H9 (cell line): ENCODE measurements at regions not wholly inside any gene's neighbourhood (a gene's known extent, or its start where the extent isn't known, plus 50 kb on each side); places are given as distances from the start of the nearest gene placed in this dataset.

Source experiments
- DNase-seq: peaks from one replicate; pipeline ENCODE4 v3.0.0-alpha.2; 2017
- H2AFZ ChIP-seq: one replicate; pipeline ENCODE4 v1.6.1; 2013; ENCODE audit warnings: mild to moderate bottlenecking, low read length, control low read depth, moderate library complexity
- H2AK5ac ChIP-seq: 2 replicates; pipeline ENCODE4 v1.6.1; 2013; ENCODE audit warnings: low read length, control low read depth, mixed read lengths; ENCODE audit not compliant: insufficient read length
- H2BK120ac ChIP-seq: one replicate; pipeline ENCODE4 v1.6.1; 2013; ENCODE audit warnings: low read depth, mild to moderate bottlenecking, low read length, control low read depth, inconsistent platforms; ENCODE audit not compliant: poor library complexity, severe bottlenecking
- H2BK12ac ChIP-seq: 2 replicates; pipeline ENCODE4 v1.6.1; 2013; ENCODE audit warnings: low read length, control low read depth, mixed read lengths, low read depth; ENCODE audit not compliant: insufficient read length
- H2BK15ac ChIP-seq: 2 replicates; pipeline ENCODE4 v1.6.1; 2013; ENCODE audit warnings: low read depth, low read length, control low read depth
- H2BK20ac ChIP-seq: one replicate; pipeline ENCODE4 v1.6.1; 2013; ENCODE audit warnings: low read depth, mild to moderate bottlenecking, low read length, control low read depth, inconsistent platforms; ENCODE audit not compliant: poor library complexity, severe bottlenecking
- H2BK5ac ChIP-seq: 2 replicates; pipeline ENCODE4 v1.6.1; 2013; ENCODE audit warnings: low read length, control low read depth, mixed read lengths; ENCODE audit not compliant: insufficient read length
- H3K14ac ChIP-seq: 2 replicates; pipeline ENCODE4 v1.6.1; 2013; ENCODE audit warnings: low read length, control low read depth; ENCODE audit not compliant: insufficient read depth
- H3K18ac ChIP-seq: 2 replicates; pipeline ENCODE4 v1.6.1; 2013; ENCODE audit warnings: low read depth, mild to moderate bottlenecking, mixed read lengths, low read length, control low read depth; ENCODE audit not compliant: insufficient read length
- H3K23ac ChIP-seq: 2 replicates; pipeline ENCODE4 v1.6.1; 2013; ENCODE audit warnings: low read length, control low read depth, mixed read lengths, low read depth; ENCODE audit not compliant: insufficient read length
- H3K23me2 ChIP-seq: 2 replicates; pipeline ENCODE4 v1.6.1; 2013; ENCODE audit warnings: low read depth, mild to moderate bottlenecking, mixed read lengths, low read length, control low read depth; ENCODE audit not compliant: insufficient read length, poor library complexity, severe bottlenecking
- H3K27ac ChIP-seq: 2 replicates; pipeline ENCODE4 v1.5.1; 2013; ENCODE audit warnings: low read length, control low read depth, mixed read lengths, low read depth; ENCODE audit not compliant: insufficient read length
- H3K27me3 ChIP-seq: 2 replicates; pipeline ENCODE4 v1.6.1; 2013; ENCODE audit warnings: low read length, control low read depth, inconsistent platforms; ENCODE audit not compliant: insufficient read depth
- H3K4ac ChIP-seq: 2 replicates; pipeline ENCODE4 v1.6.1; 2013; ENCODE audit warnings: low read depth, mild to moderate bottlenecking, control low read depth, inconsistent platforms, low read length, moderate library complexity
- H3K4me1 ChIP-seq: 2 replicates; pipeline ENCODE4 v1.6.1; 2013; ENCODE audit warnings: low read length, control low read depth, inconsistent platforms; ENCODE audit not compliant: insufficient read depth
- H3K4me2 ChIP-seq: 2 replicates; pipeline ENCODE4 v1.6.1; 2013; ENCODE audit warnings: low read length, control low read depth, mixed read lengths; ENCODE audit not compliant: insufficient read length, insufficient read depth
- H3K56ac ChIP-seq: 2 replicates; pipeline ENCODE4 v1.6.1; 2013; ENCODE audit warnings: low read depth, mild to moderate bottlenecking, mixed read lengths, low read length, control low read depth; ENCODE audit not compliant: insufficient read length
- H3K79me1 ChIP-seq: 2 replicates; pipeline ENCODE4 v1.6.1; 2013; ENCODE audit warnings: low read depth, mild to moderate bottlenecking, moderate library complexity, low read length, control low read depth, inconsistent platforms; ENCODE audit not compliant: insufficient read depth, poor library complexity, severe bottlenecking
- H3K79me2 ChIP-seq: 2 replicates; pipeline ENCODE4 v1.6.1; 2013; ENCODE audit warnings: low read length, control low read depth, inconsistent platforms; ENCODE audit not compliant: insufficient read depth
- H3K9ac ChIP-seq: 2 replicates; pipeline ENCODE4 v1.6.1; 2013; ENCODE audit warnings: low read length, control low read depth, mixed read lengths; ENCODE audit not compliant: insufficient read length; ENCODE audit errors: extremely low read depth
- H3K9me3 ChIP-seq: one replicate; pipeline ENCODE4 v1.6.1; 2013; ENCODE audit warnings: low read depth, low read length, inconsistent platforms; ENCODE audit not compliant: control insufficient read depth
- H3T11ph ChIP-seq: one replicate; pipeline ENCODE4 v1.6.1; 2013; ENCODE audit warnings: mild to moderate bottlenecking, low read length, control low read depth, inconsistent platforms
- H4K20me1 ChIP-seq: one replicate; pipeline ENCODE4 v1.6.1; 2013; ENCODE audit not compliant: control insufficient read depth, insufficient read length, insufficient read depth
- H4K5ac ChIP-seq: 2 replicates; pipeline ENCODE4 v1.6.1; 2013; ENCODE audit warnings: low read depth, mild to moderate bottlenecking, mixed read lengths, low read length, control low read depth; ENCODE audit not compliant: insufficient read length
- H4K8ac ChIP-seq: replicated peaks from 2 replicates; pipeline ENCODE4 v1.6.1; 2013; ENCODE audit warnings: low read length, control low read depth, mixed read lengths, low read depth; ENCODE audit not compliant: insufficient read length
- H4K91ac ChIP-seq: 2 replicates; pipeline ENCODE4 v1.6.1; 2013; ENCODE audit warnings: low read depth, mild to moderate bottlenecking, moderate library complexity, mixed read lengths, low read length, control low read depth; ENCODE audit not compliant: insufficient read length
- H3K27ac Mint-ChIP-seq, 3 experiments: 2 replicates in 2 of 3; 3 replicates in 1 of 3; pipeline ENCODE4 v1.8.0; 2020 to 2021; ENCODE audit warnings: mixed read lengths in 3 of 3, mild to moderate bottlenecking in 1 of 3, moderate library complexity in 1 of 3
- H3K27me3 Mint-ChIP-seq: 2 replicates; pipeline ENCODE4 v1.8.0; 2021; ENCODE audit warnings: low read depth, mild to moderate bottlenecking, moderate library complexity, mixed read lengths
- H3K36me3 Mint-ChIP-seq, 3 experiments: 2 replicates in 2 of 3; 3 replicates in 1 of 3; pipeline ENCODE4 v1.8.0; 2020 to 2021; ENCODE audit warnings: low read depth in 3 of 3, mixed read lengths in 3 of 3; ENCODE audit not compliant: insufficient read depth in 1 of 3
- H3K4me1 Mint-ChIP-seq, 2 experiments: 2 replicates each; pipeline ENCODE4 v1.8.0; 2020; ENCODE audit warnings: mixed read lengths in 2 of 2
- H3K4me3 Mint-ChIP-seq, 2 experiments: 2 replicates in 1 of 2; 3 replicates in 1 of 2; pipeline ENCODE4 v1.8.0; 2020 to 2021; ENCODE audit warnings: mild to moderate bottlenecking in 2 of 2, mixed read lengths in 2 of 2, moderate library complexity in 1 of 2
- H3K9me3 Mint-ChIP-seq, 2 experiments: 2 replicates in 1 of 2; 3 replicates in 1 of 2; pipeline ENCODE4 v1.8.0; 2020; ENCODE audit warnings: mild to moderate bottlenecking in 2 of 2, mixed read lengths in 2 of 2, moderate library complexity in 1 of 2
- WGBS: extraction: QIAGEN DNeasy Blood & Tissue Kit; methylation state at CpG from one replicate; pipeline ENCODE4 v1.1.7; 2013; ENCODE audit warnings: missing lambda C conversion rate, low lambda C conversion rate, mixed read lengths; ENCODE audit not compliant: insufficient read length; ENCODE audit errors: extremely low coverage; 5-methylcytosine and 5-hydroxymethylcytosine counted together
- TF ChIP-seq, protein P1 (sequence below): fragments of 200-600 bp; sonication (generic); conservative IDR thresholded peaks from 3 replicates; pipeline ENCODE4 v1.8.0; 2021; ENCODE audit warnings: antibody characterized with exemption, mild to moderate bottlenecking

DNA sequence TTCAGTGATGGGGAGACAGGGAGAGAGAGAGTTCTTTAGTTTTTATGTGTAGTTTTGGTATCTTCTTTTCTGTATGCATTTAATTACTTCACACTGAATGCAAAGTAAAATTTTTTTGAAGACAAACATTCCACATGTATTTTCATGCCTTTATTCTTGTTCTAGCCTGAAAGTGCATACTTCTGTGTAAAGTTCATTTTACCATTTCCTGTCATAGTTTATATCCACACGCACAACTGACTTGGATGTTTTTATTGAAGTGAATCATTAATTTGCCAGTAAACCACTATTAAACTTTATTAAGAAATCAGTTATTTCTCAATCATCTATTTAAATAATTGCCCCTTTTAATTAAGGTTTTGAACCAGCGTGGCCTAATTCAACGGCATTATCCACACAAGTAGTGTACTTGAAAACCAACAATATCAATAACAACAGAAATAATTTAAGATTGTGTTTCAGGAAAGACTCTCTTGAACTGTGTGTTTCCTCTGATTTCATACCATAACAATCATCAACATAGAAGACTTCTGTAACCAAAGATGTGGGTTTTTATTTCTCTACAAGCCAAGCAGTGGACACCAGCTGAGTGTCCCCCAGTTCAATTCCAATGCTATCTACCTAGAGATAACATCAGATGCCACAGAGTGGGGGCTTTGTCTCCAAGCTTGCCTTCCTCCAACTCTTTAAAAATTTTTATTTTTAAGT lies 512.7 kb upstream of the JAG1 start:
- no CpG with 5 or more reads among the region's 3 CpGs for WGBS
- no peak overlapping the region for H2BK20ac ChIP-seq
- no peak overlapping the region for H3K56ac ChIP-seq
- no peak overlapping the region for H3T11ph ChIP-seq
- no peaks in the 10 kb centered on the region for H3K79me1 ChIP-seq
- no peaks in the 10 kb centered on the region for H3K27me3 Mint-ChIP-seq
- no peak overlapping the region for H2AK5ac ChIP-seq
- H3K9ac ChIP-seq = no peak overlapping the region
- H2BK12ac ChIP-seq = no peak overlapping the region
- H3K4me1 ChIP-seq = no peaks in the 10 kb centered on the region
- H3K4me1 Mint-ChIP-seq = no peaks in the 10 kb centered on the region
- H2BK5ac ChIP-seq = no peak overlapping the region
- no peak overlapping the region for H3K4me3 Mint-ChIP-seq
- no peaks in the 10 kb centered on the region for H3K9me3 ChIP-seq
- H4K20me1 ChIP-seq = no peaks in the 10 kb centered on the region
- DNase-seq = no peak
- H2BK120ac ChIP-seq = no peak overlapping the region
- no peak overlapping the region for H2BK15ac ChIP-seq
- no peak overlapping the region for H3K23ac ChIP-seq
- H3K9me3 Mint-ChIP-seq = peaks cover 3% of the 10 kb centered on the region in 2 experiments; a peak in 3 of 5 replicates
- H3K18ac ChIP-seq = no peak overlapping the region
- H4K8ac ChIP-seq = no peak overlapping the region
- H3K4ac ChIP-seq = no peak overlapping the region
- no peaks in the 10 kb centered on the region for H3K23me2 ChIP-seq
- no peak overlapping the region for H4K5ac ChIP-seq
- TF ChIP-seq, protein P1, sequence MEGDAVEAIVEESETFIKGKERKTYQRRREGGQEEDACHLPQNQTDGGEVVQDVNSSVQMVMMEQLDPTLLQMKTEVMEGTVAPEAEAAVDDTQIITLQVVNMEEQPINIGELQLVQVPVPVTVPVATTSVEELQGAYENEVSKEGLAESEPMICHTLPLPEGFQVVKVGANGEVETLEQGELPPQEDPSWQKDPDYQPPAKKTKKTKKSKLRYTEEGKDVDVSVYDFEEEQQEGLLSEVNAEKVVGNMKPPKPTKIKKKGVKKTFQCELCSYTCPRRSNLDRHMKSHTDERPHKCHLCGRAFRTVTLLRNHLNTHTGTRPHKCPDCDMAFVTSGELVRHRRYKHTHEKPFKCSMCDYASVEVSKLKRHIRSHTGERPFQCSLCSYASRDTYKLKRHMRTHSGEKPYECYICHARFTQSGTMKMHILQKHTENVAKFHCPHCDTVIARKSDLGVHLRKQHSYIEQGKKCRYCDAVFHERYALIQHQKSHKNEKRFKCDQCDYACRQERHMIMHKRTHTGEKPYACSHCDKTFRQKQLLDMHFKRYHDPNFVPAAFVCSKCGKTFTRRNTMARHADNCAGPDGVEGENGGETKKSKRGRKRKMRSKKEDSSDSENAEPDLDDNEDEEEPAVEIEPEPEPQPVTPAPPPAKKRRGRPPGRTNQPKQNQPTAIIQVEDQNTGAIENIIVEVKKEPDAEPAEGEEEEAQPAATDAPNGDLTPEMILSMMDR = no peak
- H3K36me3 Mint-ChIP-seq = peaks cover 0 to 4% (median 0%) of the 10 kb centered on the region in 3 experiments; a peak in 1 of 7 replicates
- no peak overlapping the region for H3K4me2 ChIP-seq
- H3K79me2 ChIP-seq = no peaks in the 10 kb centered on the region
- no peaks in the 10 kb centered on the region for H3K27me3 ChIP-seq
- no peak overlapping the region for H3K14ac ChIP-seq
- no peak overlapping the region for H4K91ac ChIP-seq
- H2AFZ ChIP-seq = no peak overlapping the region
- H3K27ac ChIP-seq = no peak overlapping the region
- no peak overlapping the region for H3K27ac Mint-ChIP-seq
